ENCODE measurements at regions not wholly inside any gene's neighbourhood (a gene's known extent, or its start where the extent isn't known, plus 50 kb on each side); places are given as distances from the start of the nearest gene placed in this dataset.

GRCh38 chr9:129263836-129264235, 85.8 kb upstream of the IER5L start:
- Histone ChIP-seq H3K27me3 (peaks cover 0 to 17% (median 5%) of the 10 kb centered on the region in 3 donors), H3K4me3 (no peak overlapping the region), H3K9me3 (no peaks in the 10 kb centered on the region), H3K4me1 (peaks cover 3 to 6% (median 6%) of the 10 kb centered on the region in 4 donors), H3K27ac (no peak overlapping the region), H3K36me3 (no peaks in the 10 kb centered on the region)
- WGBS, 5 donors = 73 to 87% (median 83%) methylated on average over 7 to 8 of the region's 8 CpGs
- TF ChIP-seq EP300 (IDR thresholded peaks at IDR 0.05) = no peak
- no peak for TF ChIP-seq POLR2AphosphoS5 (IDR thresholded peaks at IDR 0.05)
- TF ChIP-seq, protein P1, sequence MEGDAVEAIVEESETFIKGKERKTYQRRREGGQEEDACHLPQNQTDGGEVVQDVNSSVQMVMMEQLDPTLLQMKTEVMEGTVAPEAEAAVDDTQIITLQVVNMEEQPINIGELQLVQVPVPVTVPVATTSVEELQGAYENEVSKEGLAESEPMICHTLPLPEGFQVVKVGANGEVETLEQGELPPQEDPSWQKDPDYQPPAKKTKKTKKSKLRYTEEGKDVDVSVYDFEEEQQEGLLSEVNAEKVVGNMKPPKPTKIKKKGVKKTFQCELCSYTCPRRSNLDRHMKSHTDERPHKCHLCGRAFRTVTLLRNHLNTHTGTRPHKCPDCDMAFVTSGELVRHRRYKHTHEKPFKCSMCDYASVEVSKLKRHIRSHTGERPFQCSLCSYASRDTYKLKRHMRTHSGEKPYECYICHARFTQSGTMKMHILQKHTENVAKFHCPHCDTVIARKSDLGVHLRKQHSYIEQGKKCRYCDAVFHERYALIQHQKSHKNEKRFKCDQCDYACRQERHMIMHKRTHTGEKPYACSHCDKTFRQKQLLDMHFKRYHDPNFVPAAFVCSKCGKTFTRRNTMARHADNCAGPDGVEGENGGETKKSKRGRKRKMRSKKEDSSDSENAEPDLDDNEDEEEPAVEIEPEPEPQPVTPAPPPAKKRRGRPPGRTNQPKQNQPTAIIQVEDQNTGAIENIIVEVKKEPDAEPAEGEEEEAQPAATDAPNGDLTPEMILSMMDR (IDR thresholded peaks at IDR 0.05) = no peak
- TF ChIP-seq POLR2A (IDR thresholded peaks at IDR 0.05) = no peak
- intact Hi-C loops (cut with DNase I; ENCODE audit: low total_unique reads) = loop anchor here (10.0 kb wide), 1 partner anchor 61 kb away; no protein-coding TSS in a partner anchor
- no peak for DNase-seq

DNA sequence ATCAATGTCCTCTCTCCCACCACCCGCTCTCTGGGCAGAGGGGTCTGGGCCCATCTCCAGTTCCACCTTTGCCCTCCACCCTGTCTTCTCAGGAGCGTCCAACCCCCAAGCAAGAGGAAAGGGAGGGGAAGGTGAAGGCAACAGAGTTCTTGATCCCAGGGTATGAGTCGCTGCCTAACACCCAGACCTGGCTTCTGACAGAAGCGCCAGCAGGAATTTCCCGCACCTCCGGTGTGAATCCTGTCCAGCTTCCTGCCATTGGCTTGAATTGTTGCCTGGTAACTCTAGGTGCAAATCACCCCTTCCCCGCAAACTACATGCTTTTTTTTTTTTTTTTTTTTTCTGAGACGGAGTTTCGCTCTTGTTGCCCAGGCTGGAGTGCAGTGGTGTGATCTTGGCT, 84.2 kb upstream of the IER5L start:
- intact Hi-C loops (cut with DNase I; ENCODE audit: low total_unique reads) = loop anchor here (10.0 kb wide), 1 partner anchor 63 kb away; no protein-coding TSS in a partner anchor
- Histone ChIP-seq H3K9me3 (no peaks in the 10 kb centered on the region), H3K27ac (peak overlapping the region; percentile 7 to 66 (median 39)), H3K4me3 (no peak overlapping the region), H3K27me3 (peaks cover 0 to 27% (median 10%) of the 10 kb centered on the region in 3 donors), H3K36me3 (no peaks in the 10 kb centered on the region), H3K4me1 (peaks cover 9 to 17% (median 15%) of the 10 kb centered on the region in 4 donors)
- no peak for DNase-seq
- TF ChIP-seq, protein P1 (IDR thresholded peaks at IDR 0.05) = no peak
- TF ChIP-seq POLR2A (IDR thresholded peaks at IDR 0.05) = no peak
- TF ChIP-seq EP300 (IDR thresholded peaks at IDR 0.05) = no peak
- no peak for TF ChIP-seq POLR2AphosphoS5 (IDR thresholded peaks at IDR 0.05)
- 81 to 88% (median 84%) methylated on average over 7 to 9 of the region's 9 CpGs for WGBS, 5 donors

DNA sequence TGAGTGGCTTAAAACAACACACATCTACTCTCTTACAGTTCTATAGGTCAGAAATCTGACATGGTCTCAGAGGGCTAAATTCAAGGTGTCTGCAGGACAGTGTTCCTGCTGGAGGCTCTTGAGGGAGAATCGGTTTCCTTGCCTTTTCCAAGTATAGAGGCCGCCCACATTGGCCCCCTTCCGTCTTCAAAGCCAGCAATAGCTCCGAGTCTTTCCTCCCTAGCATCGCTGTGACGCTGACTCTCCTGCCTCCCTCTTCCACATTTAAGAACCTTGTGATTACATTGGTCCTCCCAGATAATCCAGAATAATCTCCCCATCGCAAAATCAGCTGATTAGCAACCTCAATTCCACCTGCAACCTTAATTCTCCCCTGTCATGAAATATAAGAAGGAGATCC, 81.3 kb upstream of the IER5L start:
- H3K4me3 ChIP-seq = no peak overlapping the region
- TF ChIP-seq, protein P1 (IDR thresholded peaks at IDR 0.05) = no peak
- no peak for TF ChIP-seq POLR2A (IDR thresholded peaks at IDR 0.05)
- TF ChIP-seq EP300 (IDR thresholded peaks at IDR 0.05) = no peak
- TF ChIP-seq POLR2AphosphoS5 (IDR thresholded peaks at IDR 0.05) = no peak
- H3K27ac ChIP-seq = no peak overlapping the region
- DNase-seq = no peak
- no peaks in the 10 kb centered on the region for H3K36me3 ChIP-seq
- intact Hi-C loops (cut with DNase I; ENCODE audit: low total_unique reads) = no loop called here
- 75 to 83% (median 80%) methylated on average over 7 of the region's 7 CpGs for WGBS, 5 donors
- H3K9me3 ChIP-seq = no peaks in the 10 kb centered on the region
- H3K27me3 ChIP-seq = peaks cover 0 to 27% (median 10%) of the 10 kb centered on the region in 3 donors
- H3K4me1 ChIP-seq = peaks cover 9 to 17% (median 15%) of the 10 kb centered on the region in 4 donors

GRCh38 chr9:129258823-129259301, 80.8 kb upstream of the IER5L start:
- Histone ChIP-seq H3K36me3 (no peaks in the 10 kb centered on the region), H3K27ac (no peak overlapping the region), H3K9me3 (no peaks in the 10 kb centered on the region), H3K4me1 (peaks cover 9 to 21% (median 18%) of the 10 kb centered on the region in 4 donors), H3K27me3 (peaks cover 0 to 27% (median 10%) of the 10 kb centered on the region in 3 donors), H3K4me3 (peak overlapping the region; percentile 24 to 43 (median 28))
- TF ChIP-seq POLR2A (IDR thresholded peaks at IDR 0.05) = no peak
- TF ChIP-seq, protein P1 (IDR thresholded peaks at IDR 0.05) = no peak
- TF ChIP-seq EP300 (IDR thresholded peaks at IDR 0.05) = no peak
- TF ChIP-seq POLR2AphosphoS5 (IDR thresholded peaks at IDR 0.05) = no peak
- intact Hi-C loops (cut with DNase I; ENCODE audit: low total_unique reads) = no loop called here
- DNase-seq = peak in 1 of 2 donors; percentile 32
- 10 to 23% (median 11%) methylated on average over 16 to 18 of the region's 18 CpGs for WGBS, 5 donors
